ENCODE measurements at regions not wholly inside any gene's neighbourhood (a gene's known extent, or its start where the extent isn't known, plus 50 kb on each side); places are given as distances from the start of the nearest gene placed in this dataset.

DNA sequence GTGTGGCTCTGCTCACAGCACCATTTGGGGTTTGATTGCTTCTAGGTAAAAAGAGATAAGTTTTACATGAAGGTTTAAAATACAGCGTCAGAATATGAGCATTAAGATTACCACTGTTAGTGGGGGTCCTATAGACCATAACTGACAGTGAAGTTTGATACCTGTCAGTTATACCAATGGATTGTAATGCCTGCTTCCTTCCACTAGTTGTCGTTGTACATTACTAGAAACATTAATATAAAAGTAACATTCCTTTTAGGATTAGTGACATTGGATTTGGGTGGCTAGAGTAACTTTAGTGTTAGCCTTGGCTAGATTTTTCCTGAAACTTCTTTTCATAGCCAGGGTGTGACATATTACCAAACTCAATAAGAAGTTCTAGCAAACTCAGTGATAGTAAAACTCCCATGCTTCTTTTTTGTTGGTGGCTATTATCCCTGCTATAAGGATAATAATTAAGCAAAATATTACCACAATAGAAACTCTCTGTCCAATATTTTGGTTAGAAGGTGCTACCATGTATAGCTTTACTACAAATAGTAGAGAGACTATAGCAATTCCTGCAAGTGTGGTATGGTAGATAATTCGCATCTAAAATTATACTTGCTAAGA, 57.1 kb downstream of the FAM181B start:
- TF ChIP-seq TOX (CRISPR knock-in tag; IDR thresholded peaks at IDR 0.05; ENCODE audit: borderline replicate concordance), result no peak
- no peak for TF ChIP-seq CSDC2 (CRISPR knock-in tag; IDR thresholded peaks at IDR 0.05)
- TF ChIP-seq ZC3H10 (CRISPR knock-in tag; IDR thresholded peaks at IDR 0.05), result no peak
- TF ChIP-seq, protein P1, sequence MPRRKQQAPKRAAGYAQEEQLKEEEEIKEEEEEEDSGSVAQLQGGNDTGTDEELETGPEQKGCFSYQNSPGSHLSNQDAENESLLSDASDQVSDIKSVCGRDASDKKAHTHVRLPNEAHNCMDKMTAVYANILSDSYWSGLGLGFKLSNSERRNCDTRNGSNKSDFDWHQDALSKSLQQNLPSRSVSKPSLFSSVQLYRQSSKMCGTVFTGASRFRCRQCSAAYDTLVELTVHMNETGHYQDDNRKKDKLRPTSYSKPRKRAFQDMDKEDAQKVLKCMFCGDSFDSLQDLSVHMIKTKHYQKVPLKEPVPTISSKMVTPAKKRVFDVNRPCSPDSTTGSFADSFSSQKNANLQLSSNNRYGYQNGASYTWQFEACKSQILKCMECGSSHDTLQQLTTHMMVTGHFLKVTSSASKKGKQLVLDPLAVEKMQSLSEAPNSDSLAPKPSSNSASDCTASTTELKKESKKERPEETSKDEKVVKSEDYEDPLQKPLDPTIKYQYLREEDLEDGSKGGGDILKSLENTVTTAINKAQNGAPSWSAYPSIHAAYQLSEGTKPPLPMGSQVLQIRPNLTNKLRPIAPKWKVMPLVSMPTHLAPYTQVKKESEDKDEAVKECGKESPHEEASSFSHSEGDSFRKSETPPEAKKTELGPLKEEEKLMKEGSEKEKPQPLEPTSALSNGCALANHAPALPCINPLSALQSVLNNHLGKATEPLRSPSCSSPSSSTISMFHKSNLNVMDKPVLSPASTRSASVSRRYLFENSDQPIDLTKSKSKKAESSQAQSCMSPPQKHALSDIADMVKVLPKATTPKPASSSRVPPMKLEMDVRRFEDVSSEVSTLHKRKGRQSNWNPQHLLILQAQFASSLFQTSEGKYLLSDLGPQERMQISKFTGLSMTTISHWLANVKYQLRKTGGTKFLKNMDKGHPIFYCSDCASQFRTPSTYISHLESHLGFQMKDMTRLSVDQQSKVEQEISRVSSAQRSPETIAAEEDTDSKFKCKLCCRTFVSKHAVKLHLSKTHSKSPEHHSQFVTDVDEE (CRISPR knock-in tag; IDR thresholded peaks at IDR 0.05), result no peak
- TF ChIP-seq ZFP30 (CRISPR knock-in tag; IDR thresholded peaks at IDR 0.05), result no peak
- TF ChIP-seq, protein P2, sequence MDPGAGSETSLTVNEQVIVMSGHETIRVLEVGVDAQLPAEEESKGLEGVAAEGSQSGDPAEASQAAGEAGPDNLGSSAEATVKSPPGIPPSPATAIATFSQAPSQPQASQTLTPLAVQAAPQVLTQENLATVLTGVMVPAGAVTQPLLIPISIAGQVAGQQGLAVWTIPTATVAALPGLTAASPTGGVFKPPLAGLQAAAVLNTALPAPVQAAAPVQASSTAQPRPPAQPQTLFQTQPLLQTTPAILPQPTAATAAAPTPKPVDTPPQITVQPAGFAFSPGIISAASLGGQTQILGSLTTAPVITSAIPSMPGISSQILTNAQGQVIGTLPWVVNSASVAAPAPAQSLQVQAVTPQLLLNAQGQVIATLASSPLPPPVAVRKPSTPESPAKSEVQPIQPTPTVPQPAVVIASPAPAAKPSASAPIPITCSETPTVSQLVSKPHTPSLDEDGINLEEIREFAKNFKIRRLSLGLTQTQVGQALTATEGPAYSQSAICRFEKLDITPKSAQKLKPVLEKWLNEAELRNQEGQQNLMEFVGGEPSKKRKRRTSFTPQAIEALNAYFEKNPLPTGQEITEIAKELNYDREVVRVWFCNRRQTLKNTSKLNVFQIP (CRISPR knock-in tag; IDR thresholded peaks at IDR 0.05; ENCODE audit: borderline replicate concordance, low read depth), result no peak
- TF ChIP-seq, protein P3, sequence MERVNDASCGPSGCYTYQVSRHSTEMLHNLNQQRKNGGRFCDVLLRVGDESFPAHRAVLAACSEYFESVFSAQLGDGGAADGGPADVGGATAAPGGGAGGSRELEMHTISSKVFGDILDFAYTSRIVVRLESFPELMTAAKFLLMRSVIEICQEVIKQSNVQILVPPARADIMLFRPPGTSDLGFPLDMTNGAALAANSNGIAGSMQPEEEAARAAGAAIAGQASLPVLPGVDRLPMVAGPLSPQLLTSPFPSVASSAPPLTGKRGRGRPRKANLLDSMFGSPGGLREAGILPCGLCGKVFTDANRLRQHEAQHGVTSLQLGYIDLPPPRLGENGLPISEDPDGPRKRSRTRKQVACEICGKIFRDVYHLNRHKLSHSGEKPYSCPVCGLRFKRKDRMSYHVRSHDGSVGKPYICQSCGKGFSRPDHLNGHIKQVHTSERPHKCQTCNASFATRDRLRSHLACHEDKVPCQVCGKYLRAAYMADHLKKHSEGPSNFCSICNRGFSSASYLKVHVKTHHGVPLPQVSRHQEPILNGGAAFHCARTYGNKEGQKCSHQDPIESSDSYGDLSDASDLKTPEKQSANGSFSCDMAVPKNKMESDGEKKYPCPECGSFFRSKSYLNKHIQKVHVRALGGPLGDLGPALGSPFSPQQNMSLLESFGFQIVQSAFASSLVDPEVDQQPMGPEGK (CRISPR knock-in tag; IDR thresholded peaks at IDR 0.05; ENCODE audit: borderline replicate concordance), result no peak
- no peak for TF ChIP-seq GLIS3 (CRISPR knock-in tag; IDR thresholded peaks at IDR 0.05)
- no peak for TF ChIP-seq SNAI2 (CRISPR knock-in tag; IDR thresholded peaks at IDR 0.05)
- TF ChIP-seq, protein P4, sequence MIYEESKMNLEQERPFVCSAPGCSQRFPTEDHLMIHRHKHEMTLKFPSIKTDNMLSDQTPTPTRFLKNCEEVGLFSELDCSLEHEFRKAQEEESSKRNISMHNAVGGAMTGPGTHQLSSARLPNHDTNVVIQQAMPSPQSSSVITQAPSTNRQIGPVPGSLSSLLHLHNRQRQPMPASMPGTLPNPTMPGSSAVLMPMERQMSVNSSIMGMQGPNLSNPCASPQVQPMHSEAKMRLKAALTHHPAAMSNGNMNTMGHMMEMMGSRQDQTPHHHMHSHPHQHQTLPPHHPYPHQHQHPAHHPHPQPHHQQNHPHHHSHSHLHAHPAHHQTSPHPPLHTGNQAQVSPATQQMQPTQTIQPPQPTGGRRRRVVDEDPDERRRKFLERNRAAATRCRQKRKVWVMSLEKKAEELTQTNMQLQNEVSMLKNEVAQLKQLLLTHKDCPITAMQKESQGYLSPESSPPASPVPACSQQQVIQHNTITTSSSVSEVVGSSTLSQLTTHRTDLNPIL (CRISPR knock-in tag; IDR thresholded peaks at IDR 0.05; ENCODE audit: low read depth), result no peak

All from SK-N-SH treated with all-trans-retinoic acid at 6 μM for 48 hours (cell line).